ENCODE measurements at regions not wholly inside any gene's neighbourhood (a gene's known extent, or its start where the extent isn't known, plus 50 kb on each side); places are given as distances from the start of the nearest gene placed in this dataset.
"Not testable (repeated sequence)": the region's sequence is repeated elsewhere in the genome, so short reads cannot be mapped to it uniquely, and the experiment has no call there.

DNA sequence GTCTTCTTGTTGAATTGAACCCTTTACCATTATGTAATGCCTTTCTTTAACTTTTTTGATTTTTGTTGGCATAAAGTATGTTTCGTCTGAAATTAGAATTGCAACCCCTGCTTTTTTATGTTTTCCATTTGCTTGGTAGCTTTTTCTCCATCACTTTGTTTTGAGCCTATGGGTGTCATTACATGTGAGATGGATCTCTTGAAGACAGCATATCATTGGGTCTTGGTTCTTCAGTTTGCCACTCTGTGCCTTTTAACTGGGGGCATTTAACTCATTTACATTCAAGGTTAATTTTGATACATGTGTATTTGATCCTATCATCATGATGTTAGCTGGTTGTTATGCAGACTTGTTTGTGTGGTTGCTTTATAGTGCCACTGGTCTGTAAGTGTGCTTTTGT, 489.4 kb upstream of the TNP1 start:
- TF ChIP-seq CTCF (IDR thresholded peaks at IDR 0.05; ENCODE audit: low read depth, low read length), result no peak
- H3K4me3 ChIP-seq (ENCODE audit: low read depth, low read length), result no peak overlapping the region

DNA sequence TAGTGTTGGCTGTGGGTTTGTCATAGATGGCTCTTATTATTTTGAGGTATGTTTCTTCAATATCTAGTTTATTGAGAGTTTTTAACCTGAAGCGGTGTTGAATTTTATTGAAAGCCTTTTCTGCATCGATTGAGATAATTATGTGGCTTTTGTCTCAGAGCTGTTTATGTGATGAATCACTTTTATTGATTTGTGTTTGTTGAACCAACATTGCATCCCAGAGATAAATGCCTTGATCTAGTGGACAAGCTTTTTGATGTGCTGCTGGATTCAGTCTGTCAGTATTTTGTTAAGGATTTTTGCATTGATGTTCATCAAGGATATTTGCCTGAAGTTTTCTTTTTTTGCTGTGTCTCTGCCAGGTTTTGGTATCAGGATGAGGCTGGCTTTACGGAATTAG, 487.8 kb upstream of the TNP1 start:
- H3K4me3 ChIP-seq (ENCODE audit: low read depth, low read length), result not testable (repeated sequence)

DNA sequence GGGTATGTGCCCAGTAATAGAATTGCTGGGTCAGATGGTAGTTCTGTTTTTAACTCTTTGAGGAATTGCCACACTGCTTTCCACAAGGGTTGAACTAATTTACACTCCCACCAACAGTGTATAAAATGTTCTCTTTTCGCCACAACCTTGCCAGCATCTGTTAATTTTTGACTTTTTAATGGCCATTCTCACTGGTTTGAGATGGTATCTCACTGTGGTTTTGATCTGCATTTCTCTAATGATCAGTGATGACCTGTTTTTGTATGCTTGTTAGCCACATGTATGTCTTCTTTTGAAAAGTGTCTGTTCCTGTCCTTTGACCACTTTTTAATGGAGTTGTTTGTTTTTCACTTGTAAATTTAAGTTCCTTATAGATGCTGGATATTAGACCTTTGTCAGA, 486.2 kb upstream of the TNP1 start:
- H3K4me3 ChIP-seq (ENCODE audit: low read depth, low read length), result not testable (repeated sequence)

DNA sequence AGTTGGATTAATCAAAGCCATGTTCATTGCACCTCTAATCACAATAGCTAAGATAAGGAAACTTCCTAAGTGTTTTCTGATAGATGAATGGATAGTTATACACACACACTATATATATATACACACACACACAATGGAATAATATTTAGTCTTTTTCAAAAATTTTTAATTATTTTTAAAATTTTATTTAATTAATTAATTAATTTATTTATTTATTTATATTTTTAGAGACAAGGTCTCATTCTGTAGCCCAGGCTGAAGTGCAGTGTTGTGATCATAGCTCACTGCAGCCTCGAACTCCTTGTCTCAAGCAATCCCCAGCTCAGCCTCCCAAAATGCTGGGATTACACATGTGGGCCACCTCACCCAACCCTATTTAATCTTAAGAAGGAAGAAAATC, 481.0 kb upstream of the TNP1 start:
- no peak for TF ChIP-seq CTCF (IDR thresholded peaks at IDR 0.05; ENCODE audit: low read depth, low read length)
- no peak overlapping the region for H3K4me3 ChIP-seq (ENCODE audit: low read depth, low read length)

DNA sequence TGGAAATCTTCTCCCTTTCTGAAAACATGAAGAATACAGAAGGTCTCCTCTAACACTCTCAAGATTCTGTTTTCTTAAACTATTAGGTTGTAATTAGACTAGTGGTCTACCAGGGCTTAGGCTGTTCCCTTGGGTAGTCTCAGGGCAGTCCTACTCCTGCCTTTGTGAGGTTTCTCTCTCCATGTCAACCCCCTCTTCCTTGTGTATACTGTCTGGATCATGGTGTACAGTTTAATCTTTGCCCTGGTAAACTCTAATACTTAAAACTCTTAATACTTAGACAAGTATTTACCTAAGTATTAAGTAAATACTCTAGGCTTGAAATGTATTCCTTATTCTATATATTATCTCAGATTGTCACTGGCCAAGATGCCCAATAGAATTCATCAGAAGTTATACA, 480.3 kb upstream of the TNP1 start:
- H3K4me3 ChIP-seq (ENCODE audit: low read depth, low read length), result no peak overlapping the region
- no peak for TF ChIP-seq CTCF (IDR thresholded peaks at IDR 0.05; ENCODE audit: low read depth, low read length)

- H3K4me3 ChIP-seq (ENCODE audit: low read depth, low read length), result no peak overlapping the region
- TF ChIP-seq CTCF (IDR thresholded peaks at IDR 0.05; ENCODE audit: low read depth, low read length), result no peak
Measured at GRCh38 chr2:217339753-217340152, 479.9 kb upstream of the TNP1 start.

DNA sequence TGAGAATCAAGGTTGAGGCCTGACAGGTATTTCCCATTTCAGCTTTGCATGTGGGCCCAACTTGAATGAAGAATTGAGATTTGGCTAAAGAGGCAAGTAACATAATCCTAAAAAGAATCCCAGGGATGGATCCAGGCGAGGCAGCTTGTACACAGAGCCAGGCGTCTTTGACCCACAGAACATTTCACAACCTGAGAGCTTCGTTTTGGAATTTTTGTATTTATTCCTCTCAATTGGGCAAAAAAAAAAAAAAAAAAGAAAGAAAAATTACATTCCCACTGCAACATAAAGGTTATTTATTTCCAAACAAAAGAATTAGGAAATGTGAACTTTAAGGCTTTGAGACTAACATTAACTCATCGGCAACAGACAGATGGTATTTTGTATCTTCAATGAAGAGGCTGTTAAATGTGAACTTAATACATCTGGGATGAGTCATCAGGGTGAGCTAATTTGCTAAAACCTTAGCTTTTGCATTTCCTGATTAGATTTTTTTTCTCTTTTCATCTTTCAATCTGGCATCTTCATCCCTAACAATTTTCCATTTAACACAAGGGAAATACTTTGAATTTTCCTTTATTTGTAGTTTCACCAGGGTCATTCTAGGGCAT, 478.5 kb upstream of the TNP1 start:
- no peak for TF ChIP-seq CTCF (IDR thresholded peaks at IDR 0.05; ENCODE audit: low read depth, low read length)
- no peak overlapping the region for H3K4me3 ChIP-seq (ENCODE audit: low read depth, low read length)

- no peak for TF ChIP-seq CTCF (IDR thresholded peaks at IDR 0.05; ENCODE audit: low read depth, low read length)
- no peak overlapping the region for H3K4me3 ChIP-seq (ENCODE audit: low read depth, low read length)
Measured at GRCh38 chr2:217337771-217338170, 477.9 kb upstream of the TNP1 start.

Data from WI38 (cell line).